IMR-90 (cell line): ENCODE measurements at regions not wholly inside any gene's neighbourhood (a gene's known extent, or its start where the extent isn't known, plus 50 kb on each side); places are given as distances from the start of the nearest gene placed in this dataset.

Experiments used
- ATAC-seq: fragments of 200-7000 bp; cut with Tn5 transposase; 2 replicates; pipeline ENCODE4 v1.9.1; 2020; ENCODE audit warnings: low read depth, mild to moderate bottlenecking, moderate library complexity
- BruUV-seq: library from RNA; stranded (reverse); fragments of 400-500 nt; replicated peaks from 2 replicates; lab custom pipeline; 2021; lab: Mats Ljungman, UMichigan
- CTCF ChIA-PET: fragments of 300-600 bp; formaldehyde crosslinking; extraction: SDS; loops from one replicate; lab custom pipeline; 2021; ENCODE audit warnings: antibody characterized with exemption; lab: Yijun Ruan, JAX
- POLR2A ChIA-PET: fragments of 300-600 bp; sonication (Branson Sonifier 250); formaldehyde crosslinking; loops from one replicate; lab custom pipeline; 2022; ENCODE audit warnings: antibody characterized with exemption; ENCODE audit not compliant: unreplicated experiment; lab: Charles Lee
- DNase-seq: peaks from one replicate; pipeline ENCODE4 v3.0.0; 2013
- H2AFZ ChIP-seq: replicated peaks from 2 replicates; pipeline ENCODE3; 2013; ENCODE audit warnings: low read length, mild to moderate bottlenecking; ENCODE audit not compliant: poor library complexity
- H2AK5ac ChIP-seq: 2 replicates; pipeline ENCODE4 v1.6.1; 2013; ENCODE audit warnings: low read depth, low read length, inconsistent platforms
- H2AK9ac ChIP-seq: replicated peaks from 2 replicates; pipeline ENCODE3; 2013; ENCODE audit warnings: mild to moderate bottlenecking, low read depth, low read length, moderate library complexity; ENCODE audit not compliant: poor library complexity
- H2BK120ac ChIP-seq: 2 replicates; pipeline ENCODE4 v1.6.1; 2013; ENCODE audit warnings: low read depth, low read length, inconsistent platforms
- H2BK15ac ChIP-seq: 3 replicates; pipeline ENCODE4 v1.6.1; 2013; ENCODE audit warnings: low read depth, low read length, inconsistent platforms
- H2BK20ac ChIP-seq: 2 replicates; pipeline ENCODE4 v1.6.1; 2013; ENCODE audit warnings: low read depth, mild to moderate bottlenecking, inconsistent platforms, low read length, moderate library complexity
- H2BK5ac ChIP-seq: 2 replicates; pipeline ENCODE4 v1.6.1; 2013; ENCODE audit warnings: mild to moderate bottlenecking, low read depth, low read length, inconsistent platforms; ENCODE audit not compliant: poor library complexity, severe bottlenecking
- H3K14ac ChIP-seq: replicated peaks from 2 replicates; pipeline ENCODE4 v1.6.1; 2013; ENCODE audit warnings: low read depth, low read length, inconsistent platforms
- H3K18ac ChIP-seq: 2 replicates; pipeline ENCODE4 v1.6.1; 2013; ENCODE audit warnings: low read depth, low read length, control low read depth
- H3K23ac ChIP-seq: 2 replicates; pipeline ENCODE4 v1.6.1; 2013; ENCODE audit warnings: low read depth, low read length, inconsistent platforms
- H3K27ac ChIP-seq: 2 replicates; pipeline ENCODE4 v1.5.1; 2013; ENCODE audit warnings: mild to moderate bottlenecking, control low read depth, low read length; ENCODE audit not compliant: insufficient read depth
- H3K27me3 ChIP-seq: 2 replicates; pipeline ENCODE4 v1.6.1; 2013; ENCODE audit warnings: low read length; ENCODE audit not compliant: control insufficient read depth, insufficient read depth
- H3K36me3 ChIP-seq: 2 replicates; pipeline ENCODE4 v1.6.1; 2013; ENCODE audit warnings: low read length, mixed read lengths; ENCODE audit not compliant: control insufficient read depth, insufficient read depth
- H3K4ac ChIP-seq: 2 replicates; pipeline ENCODE4 v1.6.1; 2013; ENCODE audit warnings: low read depth, low read length, inconsistent platforms
- H3K4me1 ChIP-seq: 2 replicates; pipeline ENCODE4 v1.6.1; 2013; ENCODE audit warnings: low read length, mixed read lengths; ENCODE audit not compliant: control insufficient read depth, insufficient read depth
- H3K4me2 ChIP-seq: 2 replicates; pipeline ENCODE4 v1.6.1; 2013; ENCODE audit warnings: low read depth, mild to moderate bottlenecking, control low read depth, low read length, moderate library complexity
- H3K4me3 ChIP-seq: 2 replicates; pipeline ENCODE4 v1.5.1; 2013; ENCODE audit warnings: low read depth, mild to moderate bottlenecking, control low read depth, low read length, moderate library complexity; ENCODE audit not compliant: insufficient read depth
- H3K56ac ChIP-seq: 2 replicates; pipeline ENCODE4 v1.6.1; 2013; ENCODE audit warnings: low read length, inconsistent platforms; ENCODE audit not compliant: insufficient read depth; ENCODE audit errors: extremely low read depth
- H3K79me1 ChIP-seq, 2 experiments: 2 replicates each; pipeline ENCODE4 v1.6.1; 2013; ENCODE audit warnings: low read length in 2 of 2, inconsistent platforms in 1 of 2, low read depth in 1 of 2
- H3K9ac ChIP-seq: 2 replicates; pipeline ENCODE4 v1.6.1; 2013; ENCODE audit warnings: low read depth, low read length, control low read depth
- H3K9me1 ChIP-seq: 2 replicates; pipeline ENCODE4 v1.6.1; 2013; ENCODE audit warnings: low read length, inconsistent platforms; ENCODE audit not compliant: insufficient read depth
- H3K9me3 ChIP-seq: 2 replicates; pipeline ENCODE4 v1.6.1; 2013; ENCODE audit warnings: low read length; ENCODE audit not compliant: control insufficient read depth, insufficient read depth
- H4K20me1 ChIP-seq: 2 replicates; pipeline ENCODE4 v1.6.1; 2013; ENCODE audit warnings: low read length, inconsistent platforms; ENCODE audit not compliant: insufficient read depth
- H4K5ac ChIP-seq: 2 replicates; pipeline ENCODE4 v1.6.1; 2013; ENCODE audit warnings: mild to moderate bottlenecking, low read depth, low read length, control low read depth
- H4K8ac ChIP-seq, 2 experiments: 2 replicates each; pipeline ENCODE4 v1.6.1; 2013; ENCODE audit warnings: low read depth in 2 of 2, low read length in 2 of 2, control low read depth in 1 of 2, inconsistent platforms in 1 of 2
- H4K91ac ChIP-seq: 2 replicates; pipeline ENCODE4 v1.6.1; 2013; ENCODE audit warnings: low read depth, low read length, inconsistent platforms; ENCODE audit not compliant: insufficient read depth
- BHLHE40 ChIP-seq: fragments of 150-350 bp; IDR thresholded peaks from 2 replicates; pipeline ENCODE4 v1.6.1; 2016; ENCODE audit warnings: mild to moderate bottlenecking, low read depth, low read length
- CEBPB ChIP-seq: IDR thresholded peaks from 2 replicates; pipeline ENCODE4 v1.6.1; 2012; ENCODE audit warnings: low read depth, low read length, improper control_type of control experiment
- CHD1 ChIP-seq: IDR thresholded peaks from 2 replicates; pipeline ENCODE4 v1.6.1; 2012; ENCODE audit warnings: low read depth, low read length, improper control_type of control experiment
- FOS ChIP-seq: fragments of 150-350 bp; IDR thresholded peaks from 2 replicates; pipeline ENCODE4 v1.6.1; 2016; ENCODE audit warnings: low read depth, low read length
- MAFK ChIP-seq: IDR thresholded peaks from 2 replicates; pipeline ENCODE4 v1.6.1; 2012; ENCODE audit warnings: low read depth, low read length, improper control_type of control experiment
- MAZ ChIP-seq: IDR thresholded peaks from 2 replicates; pipeline ENCODE4 v1.6.1; 2012; ENCODE audit warnings: low read depth, mild to moderate bottlenecking, low read length, improper control_type of control experiment, moderate library complexity, borderline replicate concordance
- MXI1 ChIP-seq: IDR thresholded peaks from 2 replicates; pipeline ENCODE4 v1.6.1; 2012; ENCODE audit warnings: low read depth, mild to moderate bottlenecking, low read length, moderate library complexity, borderline replicate concordance
- NFE2L2 ChIP-seq: fragments of 150-350 bp; IDR thresholded peaks from 2 replicates; pipeline ENCODE4 v1.6.1; 2016; ENCODE audit warnings: low read depth, mild to moderate bottlenecking, low read length
- POLR2A ChIP-seq: IDR thresholded peaks from 2 replicates; pipeline ENCODE4 v1.6.1; 2012; ENCODE audit warnings: mild to moderate bottlenecking, low read depth, low read length
- RAD21 ChIP-seq: IDR thresholded peaks from 2 replicates; pipeline ENCODE4 v1.6.1; 2012; ENCODE audit warnings: low read length, improper control_type of control experiment
- RCOR1 ChIP-seq: IDR thresholded peaks from 2 replicates; pipeline ENCODE4 v1.6.1; 2012; ENCODE audit warnings: mild to moderate bottlenecking, low read length, improper control_type of control experiment; ENCODE audit not compliant: insufficient replicate concordance
- RFX5 ChIP-seq: IDR thresholded peaks from 2 replicates; pipeline ENCODE4 v1.8.0; 2012; ENCODE audit warnings: low read depth, mild to moderate bottlenecking, low read length, moderate library complexity
- SMC3 ChIP-seq: fragments of 150-350 bp; IDR thresholded peaks from 2 replicates; pipeline ENCODE4 v1.6.1; 2016; ENCODE audit warnings: low read depth, mild to moderate bottlenecking, antibody characterized with exemption, low read length, moderate library complexity
- WGBS, 2 experiments: methylation state at CpG; one replicate each; pipeline versions ENCODE4 v1.1.5 to v1.1.7; 2013; ENCODE audit warnings: missing lambda C conversion rate in 2 of 2; ENCODE audit not compliant: insufficient read length in 1 of 2; ENCODE audit errors: extremely low coverage in 2 of 2; 5-methylcytosine and 5-hydroxymethylcytosine counted together
- dilution Hi-C: fragments of 300-500 bp; cut with HindIII; formaldehyde crosslinking; loops from one replicate; pipeline ENCODE4 v1.14.3; 2018; ENCODE audit warnings: low sequenced_read_pairs; ENCODE audit not compliant: unreplicated experiment
- in situ Hi-C: fragments of 300-500 bp; cut with MboI; formaldehyde crosslinking; loops from 3 replicates; pipeline ENCODE4 v1.14.3; 2019; ENCODE audit warnings: low sequenced_read_pairs, inconsistent platforms, mixed read lengths
- intact Hi-C: fragments of 100-400 bp; cut with micrococcal nuclease; formaldehyde crosslinking; loops from 2 replicates; pipeline ENCODE4 v1.10.0; 2022
- TF ChIP-seq, protein P1 (sequence below): fragments of 150-350 bp; IDR thresholded peaks from 2 replicates; pipeline ENCODE4 v1.6.1; 2016; ENCODE audit warnings: low read depth, mild to moderate bottlenecking, low read length, moderate library complexity, borderline replicate concordance
- TF ChIP-seq, protein P2 (sequence below): conservative IDR thresholded peaks from 2 replicates; pipeline ENCODE4 v1.5.1; 2012; ENCODE audit warnings: mild to moderate bottlenecking, low read depth, low read length, improper control_type of control experiment
- TF ChIP-seq, protein P3 (sequence below): fragments of 150-350 bp; IDR thresholded peaks from 2 replicates; pipeline ENCODE4 v1.6.1; 2017; ENCODE audit warnings: mild to moderate bottlenecking, antibody characterized with exemption, low read length, low read depth

DNA sequence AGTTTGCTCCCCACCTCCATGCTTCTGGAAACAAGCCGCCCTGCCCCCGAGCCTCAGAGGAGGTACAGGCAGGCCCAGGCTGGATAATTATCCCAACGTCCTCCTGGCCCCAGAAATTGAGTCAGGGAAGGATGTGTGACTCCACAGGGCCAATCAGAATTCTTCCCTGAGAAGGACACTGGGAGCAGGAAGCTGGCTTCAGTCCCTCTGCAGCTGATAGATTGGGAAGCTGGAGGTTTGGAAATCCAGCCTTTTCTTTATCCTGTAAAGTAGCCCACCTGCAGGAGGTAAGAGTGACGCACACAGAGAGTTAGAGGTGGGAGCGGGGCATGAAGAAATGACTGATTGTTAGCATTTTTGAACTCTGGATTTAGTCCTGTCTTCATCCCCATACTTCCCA lies 97.5 kb upstream of the CD82 start:
- Histone ChIP-seq H4K5ac (no peak overlapping the region), H3K4me3 (no peak overlapping the region), H2BK15ac (no peak overlapping the region), H3K27me3 (peaks cover 2% of the 10 kb centered on the region; the same call in 1 of the 2 replicates), H3K27ac (no peak overlapping the region), H3K56ac (no peak overlapping the region), H4K91ac (no peak overlapping the region), H3K9me1 (no peaks in the 10 kb centered on the region), H3K4ac (no peak overlapping the region), H3K4me2 (no peak overlapping the region), H2BK5ac (no peak overlapping the region), H3K23ac (no peak overlapping the region), H4K20me1 (no peaks in the 10 kb centered on the region), H3K4me1 (no peaks in the 10 kb centered on the region), H2AK5ac (no peak overlapping the region), H3K14ac (no peak overlapping the region), H2AK9ac (no peak overlapping the region), H3K79me1 (no peaks in the 10 kb centered on the region), H2BK120ac (no peak overlapping the region), H2AFZ (no peak overlapping the region), H3K9me3 (no peaks in the 10 kb centered on the region), H3K18ac (no peak overlapping the region), H4K8ac (no peak overlapping the region), H3K9ac (no peak overlapping the region), H2BK20ac (no peak overlapping the region), H3K36me3 (no peaks in the 10 kb centered on the region)
- intact Hi-C loops (no loop called here), dilution Hi-C loops (no loop called here), in situ Hi-C loops (no loop called here)
- ChIA-PET POLR2A (no interaction called here), CTCF (no interaction called here)
- BruUV-seq: no TSS peak
- WGBS, 2 experiments: no CpG with 5 or more reads among the region's 5 CpGs
- no peak for TF ChIP-seq CHD1
- TF ChIP-seq RAD21: no peak
- TF ChIP-seq, protein P1, sequence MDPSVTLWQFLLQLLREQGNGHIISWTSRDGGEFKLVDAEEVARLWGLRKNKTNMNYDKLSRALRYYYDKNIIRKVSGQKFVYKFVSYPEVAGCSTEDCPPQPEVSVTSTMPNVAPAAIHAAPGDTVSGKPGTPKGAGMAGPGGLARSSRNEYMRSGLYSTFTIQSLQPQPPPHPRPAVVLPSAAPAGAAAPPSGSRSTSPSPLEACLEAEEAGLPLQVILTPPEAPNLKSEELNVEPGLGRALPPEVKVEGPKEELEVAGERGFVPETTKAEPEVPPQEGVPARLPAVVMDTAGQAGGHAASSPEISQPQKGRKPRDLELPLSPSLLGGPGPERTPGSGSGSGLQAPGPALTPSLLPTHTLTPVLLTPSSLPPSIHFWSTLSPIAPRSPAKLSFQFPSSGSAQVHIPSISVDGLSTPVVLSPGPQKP: no peak
- no peak for TF ChIP-seq NFE2L2
- TF ChIP-seq, protein P2, sequence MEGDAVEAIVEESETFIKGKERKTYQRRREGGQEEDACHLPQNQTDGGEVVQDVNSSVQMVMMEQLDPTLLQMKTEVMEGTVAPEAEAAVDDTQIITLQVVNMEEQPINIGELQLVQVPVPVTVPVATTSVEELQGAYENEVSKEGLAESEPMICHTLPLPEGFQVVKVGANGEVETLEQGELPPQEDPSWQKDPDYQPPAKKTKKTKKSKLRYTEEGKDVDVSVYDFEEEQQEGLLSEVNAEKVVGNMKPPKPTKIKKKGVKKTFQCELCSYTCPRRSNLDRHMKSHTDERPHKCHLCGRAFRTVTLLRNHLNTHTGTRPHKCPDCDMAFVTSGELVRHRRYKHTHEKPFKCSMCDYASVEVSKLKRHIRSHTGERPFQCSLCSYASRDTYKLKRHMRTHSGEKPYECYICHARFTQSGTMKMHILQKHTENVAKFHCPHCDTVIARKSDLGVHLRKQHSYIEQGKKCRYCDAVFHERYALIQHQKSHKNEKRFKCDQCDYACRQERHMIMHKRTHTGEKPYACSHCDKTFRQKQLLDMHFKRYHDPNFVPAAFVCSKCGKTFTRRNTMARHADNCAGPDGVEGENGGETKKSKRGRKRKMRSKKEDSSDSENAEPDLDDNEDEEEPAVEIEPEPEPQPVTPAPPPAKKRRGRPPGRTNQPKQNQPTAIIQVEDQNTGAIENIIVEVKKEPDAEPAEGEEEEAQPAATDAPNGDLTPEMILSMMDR: no peak
- TF ChIP-seq CEBPB: no peak
- no peak for TF ChIP-seq FOS
- no peak for TF ChIP-seq RFX5
- no peak for TF ChIP-seq RCOR1
- TF ChIP-seq POLR2A: no peak
- TF ChIP-seq, protein P3, sequence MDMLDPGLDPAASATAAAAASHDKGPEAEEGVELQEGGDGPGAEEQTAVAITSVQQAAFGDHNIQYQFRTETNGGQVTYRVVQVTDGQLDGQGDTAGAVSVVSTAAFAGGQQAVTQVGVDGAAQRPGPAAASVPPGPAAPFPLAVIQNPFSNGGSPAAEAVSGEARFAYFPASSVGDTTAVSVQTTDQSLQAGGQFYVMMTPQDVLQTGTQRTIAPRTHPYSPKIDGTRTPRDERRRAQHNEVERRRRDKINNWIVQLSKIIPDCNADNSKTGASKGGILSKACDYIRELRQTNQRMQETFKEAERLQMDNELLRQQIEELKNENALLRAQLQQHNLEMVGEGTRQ: no peak
- no peak for TF ChIP-seq MAZ
- no peak for TF ChIP-seq BHLHE40
- TF ChIP-seq SMC3: no peak
- no peak for TF ChIP-seq MXI1
- no peak for TF ChIP-seq MAFK
- ATAC-seq (no peak), DNase-seq (no peak)
